ENCODE measurements at regions not wholly inside any gene's neighbourhood (a gene's known extent, or its start where the extent isn't known, plus 50 kb on each side); places are given as distances from the start of the nearest gene placed in this dataset.

DNA sequence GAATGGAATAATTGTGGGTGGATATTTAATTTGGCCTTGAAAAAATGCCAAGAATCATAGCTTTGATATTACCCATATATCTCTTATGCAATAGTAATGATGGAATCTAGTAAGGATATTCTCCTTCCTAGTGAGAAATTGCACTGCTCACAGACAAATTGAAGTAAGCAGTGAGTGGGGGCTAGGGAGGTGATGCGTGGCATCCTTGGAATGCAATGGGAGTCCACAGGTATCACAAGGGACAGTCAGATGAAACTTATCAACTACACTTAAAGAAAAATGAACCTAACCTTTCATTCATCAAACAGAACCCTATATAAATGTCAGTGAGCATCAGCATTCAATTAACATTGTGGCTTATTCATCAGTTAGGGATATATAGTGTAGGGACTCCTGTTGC, 57.8 kb downstream of the IZUMO3 start:
- TF ChIP-seq, protein P1, sequence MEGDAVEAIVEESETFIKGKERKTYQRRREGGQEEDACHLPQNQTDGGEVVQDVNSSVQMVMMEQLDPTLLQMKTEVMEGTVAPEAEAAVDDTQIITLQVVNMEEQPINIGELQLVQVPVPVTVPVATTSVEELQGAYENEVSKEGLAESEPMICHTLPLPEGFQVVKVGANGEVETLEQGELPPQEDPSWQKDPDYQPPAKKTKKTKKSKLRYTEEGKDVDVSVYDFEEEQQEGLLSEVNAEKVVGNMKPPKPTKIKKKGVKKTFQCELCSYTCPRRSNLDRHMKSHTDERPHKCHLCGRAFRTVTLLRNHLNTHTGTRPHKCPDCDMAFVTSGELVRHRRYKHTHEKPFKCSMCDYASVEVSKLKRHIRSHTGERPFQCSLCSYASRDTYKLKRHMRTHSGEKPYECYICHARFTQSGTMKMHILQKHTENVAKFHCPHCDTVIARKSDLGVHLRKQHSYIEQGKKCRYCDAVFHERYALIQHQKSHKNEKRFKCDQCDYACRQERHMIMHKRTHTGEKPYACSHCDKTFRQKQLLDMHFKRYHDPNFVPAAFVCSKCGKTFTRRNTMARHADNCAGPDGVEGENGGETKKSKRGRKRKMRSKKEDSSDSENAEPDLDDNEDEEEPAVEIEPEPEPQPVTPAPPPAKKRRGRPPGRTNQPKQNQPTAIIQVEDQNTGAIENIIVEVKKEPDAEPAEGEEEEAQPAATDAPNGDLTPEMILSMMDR (optimal IDR thresholded peaks at IDR 0.05 in 1 of 3, IDR thresholded peaks at IDR 0.05 in 1 of 3, conservative IDR thresholded peaks at IDR 0.05 in 1 of 3; ENCODE audit: extremely low read depth in 1 of 3, insufficient read depth in 2 of 3, low read length in 3 of 3), result no peak
- TF ChIP-seq EZH2 (IDR thresholded peaks at IDR 0.05; ENCODE audit: low read length), result no peak
